ENCODE measurements at regions not wholly inside any gene's neighbourhood (a gene's known extent, or its start where the extent isn't known, plus 50 kb on each side); places are given as distances from the start of the nearest gene placed in this dataset.

- TF ChIP-seq CTCF (IDR thresholded peaks at IDR 0.05): no peak
- TF ChIP-seq EZH2 (IDR thresholded peaks at IDR 0.05; ENCODE audit: borderline replicate concordance, insufficient read depth, low read depth, low read length, poor library complexity, severe bottlenecking): no peak
These were observed 575.7 kb downstream of the SPOCK3 start for GRCh38 chr4:166658585-166658984.
